ENCODE measurements at regions not wholly inside any gene's neighbourhood (a gene's known extent, or its start where the extent isn't known, plus 50 kb on each side); places are given as distances from the start of the nearest gene placed in this dataset.

GRCh38 chr19:46947866-46948265, 71.8 kb upstream of the NPAS1 start:
- Histone ChIP-seq H3K4me1 (peaks cover 18% of the 10 kb centered on the region), H3K9me3 (ENCODE audit: control insufficient read depth, low read length) (no peaks in the 10 kb centered on the region), H3K36me3 (ENCODE audit: control insufficient read depth, insufficient read depth, low read length) (no peaks in the 10 kb centered on the region), H3K27ac (no peak overlapping the region), H2AFZ (no peak overlapping the region), H3K27me3 (ENCODE audit: control insufficient read depth, insufficient read depth, low read length) (no peaks in the 10 kb centered on the region), H3K79me2 (peaks cover 73% of the 10 kb centered on the region), H3K9ac (no peak overlapping the region), H3K4me3 (ENCODE audit: low read depth, low read length) (no peak overlapping the region), H3K4me2 (ENCODE audit: low read length) (no peak overlapping the region)
- TF ChIP-seq, protein P1, sequence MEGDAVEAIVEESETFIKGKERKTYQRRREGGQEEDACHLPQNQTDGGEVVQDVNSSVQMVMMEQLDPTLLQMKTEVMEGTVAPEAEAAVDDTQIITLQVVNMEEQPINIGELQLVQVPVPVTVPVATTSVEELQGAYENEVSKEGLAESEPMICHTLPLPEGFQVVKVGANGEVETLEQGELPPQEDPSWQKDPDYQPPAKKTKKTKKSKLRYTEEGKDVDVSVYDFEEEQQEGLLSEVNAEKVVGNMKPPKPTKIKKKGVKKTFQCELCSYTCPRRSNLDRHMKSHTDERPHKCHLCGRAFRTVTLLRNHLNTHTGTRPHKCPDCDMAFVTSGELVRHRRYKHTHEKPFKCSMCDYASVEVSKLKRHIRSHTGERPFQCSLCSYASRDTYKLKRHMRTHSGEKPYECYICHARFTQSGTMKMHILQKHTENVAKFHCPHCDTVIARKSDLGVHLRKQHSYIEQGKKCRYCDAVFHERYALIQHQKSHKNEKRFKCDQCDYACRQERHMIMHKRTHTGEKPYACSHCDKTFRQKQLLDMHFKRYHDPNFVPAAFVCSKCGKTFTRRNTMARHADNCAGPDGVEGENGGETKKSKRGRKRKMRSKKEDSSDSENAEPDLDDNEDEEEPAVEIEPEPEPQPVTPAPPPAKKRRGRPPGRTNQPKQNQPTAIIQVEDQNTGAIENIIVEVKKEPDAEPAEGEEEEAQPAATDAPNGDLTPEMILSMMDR (IDR thresholded peaks at IDR 0.05), result no peak

DNA sequence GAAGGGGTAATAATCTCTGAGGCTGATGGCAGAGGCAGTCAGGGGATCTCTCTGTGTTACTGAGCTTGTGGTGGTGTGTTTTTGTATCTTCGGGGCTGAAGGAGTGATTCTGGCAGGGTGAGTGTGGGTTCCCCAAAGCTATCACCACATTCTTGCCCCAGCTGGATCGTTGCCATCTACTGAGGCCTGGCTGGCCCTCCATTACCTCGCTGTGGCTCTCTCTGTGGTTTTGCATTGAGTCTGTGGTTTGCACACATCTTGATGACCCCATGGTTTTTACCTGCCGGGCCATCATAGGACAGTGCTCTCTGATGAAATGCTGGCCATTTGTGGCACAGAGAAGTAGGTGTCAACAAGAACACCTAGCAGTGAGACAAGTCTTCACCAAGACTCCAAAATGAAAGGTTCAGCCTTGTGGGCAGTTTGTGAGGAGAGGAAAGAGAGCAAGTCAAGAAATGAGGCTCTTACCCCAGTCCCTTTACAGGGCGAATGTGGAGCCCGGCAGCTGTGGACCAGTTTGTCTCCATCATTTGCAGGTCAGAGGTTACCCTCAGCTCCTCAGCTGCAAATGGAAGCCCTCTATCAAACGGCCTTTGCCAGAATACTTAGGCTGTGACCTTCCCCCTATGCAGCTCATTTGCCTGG, 69.0 kb upstream of the NPAS1 start:
- H3K27ac ChIP-seq, result no peak overlapping the region
- TF ChIP-seq, protein P1 (IDR thresholded peaks at IDR 0.05), result no peak
- H3K9me3 ChIP-seq (ENCODE audit: control insufficient read depth, low read length), result no peaks in the 10 kb centered on the region
- H3K4me1 ChIP-seq, result peaks cover 14% of the 10 kb centered on the region
- no peaks in the 10 kb centered on the region for H3K36me3 ChIP-seq (ENCODE audit: control insufficient read depth, insufficient read depth, low read length)
- no peaks in the 10 kb centered on the region for H3K27me3 ChIP-seq (ENCODE audit: control insufficient read depth, insufficient read depth, low read length)
- H3K9ac ChIP-seq, result no peak overlapping the region
- H3K79me2 ChIP-seq, result peaks cover 70% of the 10 kb centered on the region
- no peak overlapping the region for H2AFZ ChIP-seq
- H3K4me2 ChIP-seq (ENCODE audit: low read length), result no peak overlapping the region
- H3K4me3 ChIP-seq (ENCODE audit: low read depth, low read length), result no peak overlapping the region

DNA sequence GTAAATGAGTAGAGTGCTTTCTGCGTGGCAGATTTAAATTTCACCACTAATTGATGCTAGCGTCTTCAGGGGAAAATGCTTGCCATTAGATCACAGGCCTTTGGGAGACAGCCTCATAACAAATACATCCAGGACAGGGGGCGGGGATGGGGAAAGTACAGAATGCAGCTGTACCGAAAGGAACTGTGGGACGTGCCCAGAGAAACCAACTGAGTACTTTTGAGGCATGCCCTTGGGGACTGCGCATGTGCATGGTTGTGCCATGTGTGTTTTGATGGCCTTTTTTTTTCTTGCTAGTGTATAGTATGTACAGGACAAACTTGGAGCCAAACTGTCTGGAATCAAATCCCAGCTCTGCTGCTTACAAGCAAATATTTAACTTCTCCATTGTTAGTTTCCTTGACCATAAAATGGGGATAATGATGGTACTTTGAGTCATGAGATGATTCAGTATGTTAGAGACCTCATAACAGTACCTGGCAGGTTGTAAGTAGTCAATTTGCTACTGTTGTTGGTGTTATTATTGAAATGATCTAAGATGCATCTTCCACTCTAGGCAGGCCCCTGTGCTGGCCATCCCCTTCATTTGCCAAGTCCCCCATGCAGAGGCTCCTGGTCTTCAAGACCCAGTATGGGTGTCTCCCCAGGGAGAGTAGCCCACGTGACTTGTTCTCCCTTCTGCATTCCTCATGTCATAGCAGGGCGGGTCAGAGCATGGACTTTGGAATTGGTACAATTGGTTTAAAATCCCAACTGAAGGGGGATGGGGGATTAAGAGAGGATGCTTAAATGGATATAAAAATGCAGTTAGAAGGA, 68.3 kb upstream of the NPAS1 start:
- Histone ChIP-seq H3K4me2 (ENCODE audit: low read length) (no peak overlapping the region), H3K9ac (no peak overlapping the region), H3K9me3 (ENCODE audit: control insufficient read depth, low read length) (no peaks in the 10 kb centered on the region), H3K27ac (no peak overlapping the region), H3K4me1 (peaks cover 10% of the 10 kb centered on the region), H3K4me3 (ENCODE audit: low read depth, low read length) (no peak overlapping the region), H3K36me3 (ENCODE audit: control insufficient read depth, insufficient read depth, low read length) (no peaks in the 10 kb centered on the region), H3K79me2 (peaks cover 67% of the 10 kb centered on the region), H3K27me3 (ENCODE audit: control insufficient read depth, insufficient read depth, low read length) (no peaks in the 10 kb centered on the region), H2AFZ (no peak overlapping the region)
- TF ChIP-seq, protein P1 (IDR thresholded peaks at IDR 0.05), result no peak

DNA sequence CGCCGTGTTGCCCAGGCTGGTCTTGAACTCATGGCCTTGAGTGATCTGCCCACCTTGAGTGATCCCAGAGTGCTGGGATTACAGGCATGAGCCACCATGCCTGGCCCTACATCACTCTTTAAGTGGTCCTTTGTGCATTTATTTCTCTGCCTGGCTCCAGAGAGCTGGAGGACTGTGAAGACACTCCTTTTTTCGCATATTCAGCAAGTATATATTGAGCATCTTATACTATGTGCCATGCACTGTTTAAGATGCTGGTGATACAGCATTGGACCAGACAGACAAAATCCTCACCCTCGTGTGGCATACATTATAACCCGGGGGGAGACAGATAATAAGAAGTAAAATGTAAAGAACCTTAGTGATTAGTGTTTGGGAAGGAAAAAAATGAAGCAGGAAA, 66.8 kb upstream of the NPAS1 start:
- no peak overlapping the region for H3K4me2 ChIP-seq (ENCODE audit: low read length)
- H3K79me2 ChIP-seq, result peaks cover 66% of the 10 kb centered on the region
- H3K27ac ChIP-seq, result no peak overlapping the region
- no peaks in the 10 kb centered on the region for H3K9me3 ChIP-seq (ENCODE audit: control insufficient read depth, low read length)
- TF ChIP-seq, protein P1 (IDR thresholded peaks at IDR 0.05), result no peak
- H3K9ac ChIP-seq, result no peak overlapping the region
- peaks cover 10% of the 10 kb centered on the region for H3K4me1 ChIP-seq
- no peaks in the 10 kb centered on the region for H3K27me3 ChIP-seq (ENCODE audit: control insufficient read depth, insufficient read depth, low read length)
- no peak overlapping the region for H3K4me3 ChIP-seq (ENCODE audit: low read depth, low read length)
- H3K36me3 ChIP-seq (ENCODE audit: control insufficient read depth, insufficient read depth, low read length), result no peaks in the 10 kb centered on the region
- H2AFZ ChIP-seq, result no peak overlapping the region
